Type B pancreatic cell (in vitro differentiated cells): ENCODE measurements at regions not wholly inside any gene's neighbourhood (a gene's known extent, or its start where the extent isn't known, plus 50 kb on each side); places are given as distances from the start of the nearest gene placed in this dataset.

ENCODE experiments used
- DNase-seq: peaks from one replicate; pipeline ENCODE4 v3.0.0; 2021; ENCODE audit warnings: mixed read lengths; ENCODE audit not compliant: unreplicated experiment; ENCODE audit errors: extremely low spot score
- H3K27ac Mint-ChIP-seq: 2 replicates; pipeline ENCODE4 v1.8.0; 2021; ENCODE audit warnings: mild to moderate bottlenecking, mixed read lengths
- H3K27me3 Mint-ChIP-seq: 2 replicates; pipeline ENCODE4 v1.8.0; 2021; ENCODE audit warnings: mixed read lengths
- H3K36me3 Mint-ChIP-seq: 2 replicates; pipeline ENCODE4 v1.8.0; 2021; ENCODE audit warnings: mixed read lengths
- H3K4me1 Mint-ChIP-seq: one replicate; pipeline ENCODE4 v1.8.0; 2021; ENCODE audit warnings: mixed read lengths; ENCODE audit not compliant: unreplicated experiment
- H3K4me3 Mint-ChIP-seq: 2 replicates; pipeline ENCODE4 v1.8.0; 2021; ENCODE audit warnings: mild to moderate bottlenecking, mixed read lengths
- H3K9me3 Mint-ChIP-seq: 2 replicates; pipeline ENCODE4 v1.8.0; 2021; ENCODE audit warnings: mixed read lengths
- TF ChIP-seq, protein P1 (sequence below): fragments of 200-600 bp; sonication (generic); conservative IDR thresholded peaks from 2 replicates; pipeline ENCODE4 v1.5.0; 2021; ENCODE audit warnings: antibody characterized with exemption, mild to moderate bottlenecking

DNA sequence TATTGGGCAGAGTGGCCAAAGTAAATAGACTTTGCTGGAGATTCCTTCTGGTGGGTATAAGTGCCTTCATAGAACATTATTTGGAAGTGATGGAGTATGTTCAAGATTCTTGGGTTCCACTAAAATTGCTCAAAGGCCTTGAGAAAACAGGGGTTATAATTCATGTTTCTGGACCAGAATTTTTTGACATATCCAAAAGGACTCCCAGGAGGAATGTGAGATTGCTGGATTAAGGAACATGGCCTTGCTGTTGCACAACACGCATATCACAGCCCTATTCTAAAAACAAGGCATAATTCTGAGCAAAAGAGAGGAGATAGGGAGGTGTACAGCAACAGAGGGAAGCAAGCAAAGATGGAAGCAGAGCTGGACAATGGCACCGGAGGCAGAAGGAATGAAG lies 111.7 kb upstream of the TNP1 start:
- Mint-ChIP-seq H3K4me3 (no peak overlapping the region), H3K36me3 (no peaks in the 10 kb centered on the region)
- TF ChIP-seq, protein P1, sequence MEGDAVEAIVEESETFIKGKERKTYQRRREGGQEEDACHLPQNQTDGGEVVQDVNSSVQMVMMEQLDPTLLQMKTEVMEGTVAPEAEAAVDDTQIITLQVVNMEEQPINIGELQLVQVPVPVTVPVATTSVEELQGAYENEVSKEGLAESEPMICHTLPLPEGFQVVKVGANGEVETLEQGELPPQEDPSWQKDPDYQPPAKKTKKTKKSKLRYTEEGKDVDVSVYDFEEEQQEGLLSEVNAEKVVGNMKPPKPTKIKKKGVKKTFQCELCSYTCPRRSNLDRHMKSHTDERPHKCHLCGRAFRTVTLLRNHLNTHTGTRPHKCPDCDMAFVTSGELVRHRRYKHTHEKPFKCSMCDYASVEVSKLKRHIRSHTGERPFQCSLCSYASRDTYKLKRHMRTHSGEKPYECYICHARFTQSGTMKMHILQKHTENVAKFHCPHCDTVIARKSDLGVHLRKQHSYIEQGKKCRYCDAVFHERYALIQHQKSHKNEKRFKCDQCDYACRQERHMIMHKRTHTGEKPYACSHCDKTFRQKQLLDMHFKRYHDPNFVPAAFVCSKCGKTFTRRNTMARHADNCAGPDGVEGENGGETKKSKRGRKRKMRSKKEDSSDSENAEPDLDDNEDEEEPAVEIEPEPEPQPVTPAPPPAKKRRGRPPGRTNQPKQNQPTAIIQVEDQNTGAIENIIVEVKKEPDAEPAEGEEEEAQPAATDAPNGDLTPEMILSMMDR: no peak

DNA sequence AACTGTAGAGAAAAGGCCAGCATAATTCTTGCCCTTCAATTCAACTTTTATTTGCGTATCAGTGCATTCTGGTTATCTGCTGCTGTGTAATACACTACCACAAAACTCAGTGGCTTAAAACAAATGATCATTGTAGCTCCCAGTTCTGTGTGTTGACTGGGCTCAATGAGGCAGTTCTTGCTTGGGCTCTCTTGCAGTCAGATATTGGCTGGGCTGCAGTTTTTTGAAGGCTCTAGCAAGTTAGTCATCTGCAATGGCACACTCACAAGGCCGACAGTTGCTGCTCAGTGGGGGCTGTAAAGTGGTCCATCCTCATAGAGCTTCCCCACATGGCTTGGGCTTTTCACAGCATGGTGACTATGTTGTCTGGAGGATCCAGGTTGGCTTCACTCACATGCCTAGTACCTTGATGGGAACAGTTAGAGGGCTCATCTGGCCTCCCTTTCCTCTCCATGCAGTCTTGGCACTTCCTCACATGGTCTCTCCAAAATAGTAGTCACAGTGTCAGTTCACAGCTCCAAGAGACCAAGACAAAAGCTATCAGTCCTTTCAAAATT lies 110.6 kb upstream of the TNP1 start:
- Mint-ChIP-seq H3K27me3 (peaks cover 6% of the 10 kb centered on the region), H3K36me3 (no peaks in the 10 kb centered on the region), H3K4me1 (no peaks in the 10 kb centered on the region), H3K27ac (no peak overlapping the region), H3K4me3 (no peak overlapping the region), H3K9me3 (no peaks in the 10 kb centered on the region)
- TF ChIP-seq, protein P1: no peak
- DNase-seq: no peak

More for the DNA sequence above, 111.7 kb upstream of the TNP1 start:
- DNase-seq: no peak
- peaks cover 6% of the 10 kb centered on the region for H3K27me3 Mint-ChIP-seq
- H3K27ac Mint-ChIP-seq: no peak overlapping the region
- no peaks in the 10 kb centered on the region for H3K4me1 Mint-ChIP-seq
- no peaks in the 10 kb centered on the region for H3K9me3 Mint-ChIP-seq

DNA sequence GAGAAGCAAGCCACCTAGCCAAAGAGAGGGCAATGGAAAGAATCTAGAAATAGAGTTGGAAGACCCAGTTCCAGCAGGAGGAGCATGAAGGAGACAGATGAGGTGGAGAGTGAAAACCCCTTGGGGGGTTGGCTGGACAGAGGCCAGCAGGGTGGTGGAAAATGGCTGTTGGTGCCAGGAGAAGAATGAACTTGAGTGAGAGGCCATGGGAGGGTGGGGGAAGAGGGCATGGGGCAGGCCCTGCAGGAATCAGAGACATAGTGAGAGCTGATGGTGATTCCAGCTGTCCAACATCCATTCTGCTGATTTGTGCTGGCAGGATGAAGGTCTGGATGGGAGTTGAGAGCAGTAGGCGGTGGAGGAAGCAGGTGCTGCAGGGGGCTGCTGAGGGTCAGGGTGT lies 108.0 kb upstream of the TNP1 start:
- no peaks in the 10 kb centered on the region for H3K36me3 Mint-ChIP-seq

DNA sequence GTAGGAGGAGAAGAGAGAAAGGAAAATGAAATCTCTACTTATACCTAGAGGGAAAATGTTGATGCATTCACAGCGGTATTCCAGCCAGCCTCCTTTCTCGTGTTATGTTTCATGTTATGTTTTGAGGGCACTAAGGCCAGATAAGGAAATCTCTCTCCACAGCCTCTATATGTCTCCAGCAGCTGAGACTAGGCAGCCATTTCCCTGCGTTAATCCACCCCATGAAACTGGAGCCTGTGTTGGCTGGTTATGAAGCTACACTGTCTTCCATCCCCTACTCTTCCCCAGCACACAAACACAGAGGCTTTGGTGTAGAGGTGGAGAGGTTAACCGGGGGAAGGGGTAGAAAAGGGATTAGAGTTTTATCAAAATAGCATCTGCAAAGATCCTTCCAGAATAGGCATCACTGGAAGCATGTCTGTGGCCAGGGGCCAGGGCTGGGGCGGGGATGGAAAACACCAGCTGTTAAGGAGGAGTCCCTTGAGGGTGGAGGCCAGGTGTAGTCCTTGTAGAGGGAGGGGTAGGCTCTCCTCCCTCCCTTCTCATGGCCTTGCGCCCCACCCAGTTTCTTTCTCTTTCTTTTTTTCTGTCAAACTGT lies 100.9 kb upstream of the TNP1 start:
- Mint-ChIP-seq H3K4me3 (no peak overlapping the region), H3K27ac (no peak overlapping the region), H3K4me1 (no peaks in the 10 kb centered on the region), H3K9me3 (no peaks in the 10 kb centered on the region), H3K36me3 (no peaks in the 10 kb centered on the region), H3K27me3 (no peaks in the 10 kb centered on the region)
- TF ChIP-seq, protein P1: no peak
- DNase-seq: no peak

More for the DNA sequence above, 108.0 kb upstream of the TNP1 start:
- H3K27me3 Mint-ChIP-seq: peaks cover 6% of the 10 kb centered on the region
- H3K27ac Mint-ChIP-seq: no peak overlapping the region
- TF ChIP-seq, protein P1: no peak
- H3K4me1 Mint-ChIP-seq: no peaks in the 10 kb centered on the region
- H3K4me3 Mint-ChIP-seq: no peak overlapping the region
- no peak for DNase-seq
- H3K9me3 Mint-ChIP-seq: no peaks in the 10 kb centered on the region

DNA sequence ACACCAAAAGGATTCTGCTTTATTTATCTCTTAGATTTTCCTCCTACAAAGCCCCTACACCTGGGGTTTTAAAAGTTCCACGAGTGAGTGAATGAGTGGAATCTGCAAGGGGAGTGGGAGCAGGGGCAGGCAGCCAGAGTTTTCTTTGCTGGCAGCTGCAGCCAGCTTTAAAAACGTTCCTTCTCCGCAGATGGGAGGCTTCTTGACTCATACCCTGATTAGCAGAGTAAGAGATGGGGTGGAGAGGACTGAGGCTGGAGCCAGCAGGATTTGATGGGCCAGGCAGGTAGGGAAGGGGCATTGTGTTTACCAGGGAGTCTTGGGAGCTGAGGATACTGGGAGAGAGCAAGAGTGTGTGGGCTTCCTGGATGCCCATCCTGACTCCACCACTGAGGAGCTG lies 99.6 kb upstream of the TNP1 start:
- TF ChIP-seq, protein P1: no peak
- H3K36me3 Mint-ChIP-seq: no peaks in the 10 kb centered on the region
- no peaks in the 10 kb centered on the region for H3K27me3 Mint-ChIP-seq
- no peaks in the 10 kb centered on the region for H3K4me1 Mint-ChIP-seq
- H3K27ac Mint-ChIP-seq: no peak overlapping the region
- no peak for DNase-seq
- H3K4me3 Mint-ChIP-seq: no peak overlapping the region
- H3K9me3 Mint-ChIP-seq: no peaks in the 10 kb centered on the region
